ENCODE measurements at regions not wholly inside any gene's neighbourhood (a gene's known extent, or its start where the extent isn't known, plus 50 kb on each side); places are given as distances from the start of the nearest gene placed in this dataset.
A peak's percentile ranks its signal among the peaks of the same experiment; 100 is the strongest.

- Histone ChIP-seq H3K4me1 (ENCODE audit: control insufficient read depth in 2 of 3, insufficient read depth in 2 of 3, low read depth in 1 of 3, low read length in 3 of 3) (no peaks in the 10 kb centered on the region), H3K27ac (ENCODE audit: low read depth in 2 of 2, low read length in 2 of 2) (no peak overlapping the region), H3K4me3 (ENCODE audit: low read length in 3 of 3) (no peak overlapping the region), H3K36me3 (ENCODE audit: control insufficient read depth in 2 of 3, insufficient read depth in 3 of 3, low read length in 3 of 3) (no peaks in the 10 kb centered on the region), H3K9me3 (ENCODE audit: control insufficient read depth in 2 of 3, insufficient read depth in 1 of 3, low read length in 3 of 3) (no peaks in the 10 kb centered on the region), H3K27me3 (ENCODE audit: control insufficient read depth, insufficient read depth, low read length) (no peaks in the 10 kb centered on the region), H3K9ac (ENCODE audit: low read length in 3 of 3) (no peak overlapping the region)
- no peak for FAIRE-seq
- TF ChIP-seq CTCF (IDR thresholded peaks at IDR 0.05; ENCODE audit: borderline replicate concordance, extremely low read depth, insufficient read depth) = no peak
- DNase-seq = no peak
- intact Hi-C loops (cut with DNase I) = no loop called here
Measured at GRCh38 chr4:126215759-126216158, 901.0 kb downstream of the FAT4 start.

- H3K9me3 ChIP-seq (ENCODE audit: control insufficient read depth in 2 of 3, insufficient read depth in 1 of 3, low read length in 3 of 3) = no peaks in the 10 kb centered on the region
- no peak for TF ChIP-seq CTCF (IDR thresholded peaks at IDR 0.05; ENCODE audit: borderline replicate concordance, extremely low read depth, insufficient read depth)
- H3K36me3 ChIP-seq (ENCODE audit: control insufficient read depth in 2 of 3, insufficient read depth in 3 of 3, low read length in 3 of 3) = no peaks in the 10 kb centered on the region
- H3K4me1 ChIP-seq (ENCODE audit: control insufficient read depth in 2 of 3, insufficient read depth in 2 of 3, low read depth in 1 of 3, low read length in 3 of 3) = no peaks in the 10 kb centered on the region
- intact Hi-C loops (cut with DNase I) = no loop called here
- no peak overlapping the region for H3K4me3 ChIP-seq (ENCODE audit: low read length in 3 of 3)
- H3K27ac ChIP-seq (ENCODE audit: low read depth in 2 of 2, low read length in 2 of 2) = no peak overlapping the region
- no peaks in the 10 kb centered on the region for H3K27me3 ChIP-seq (ENCODE audit: control insufficient read depth, insufficient read depth, low read length)
- no peak overlapping the region for H3K9ac ChIP-seq (ENCODE audit: low read length in 3 of 3)
- FAIRE-seq (no peak), DNase-seq (no peak)
Measured at GRCh38 chr4:126216611-126217010, 901.9 kb downstream of the FAT4 start.

GRCh38 chr4:126221282-126221681 is 906.5 kb downstream of the FAT4 start:
- no peak overlapping the region for H3K4me3 ChIP-seq (ENCODE audit: low read length in 3 of 3)
- TF ChIP-seq CTCF (IDR thresholded peaks at IDR 0.05; ENCODE audit: borderline replicate concordance, extremely low read depth, insufficient read depth) = no peak
- H3K27me3 ChIP-seq (ENCODE audit: control insufficient read depth, insufficient read depth, low read length) = no peaks in the 10 kb centered on the region
- no peak overlapping the region for H3K9ac ChIP-seq (ENCODE audit: low read length in 3 of 3)
- no peaks in the 10 kb centered on the region for H3K36me3 ChIP-seq (ENCODE audit: control insufficient read depth in 2 of 3, insufficient read depth in 3 of 3, low read length in 3 of 3)
- H3K27ac ChIP-seq (ENCODE audit: low read depth in 2 of 2, low read length in 2 of 2) = no peak overlapping the region
- H3K4me1 ChIP-seq (ENCODE audit: control insufficient read depth in 2 of 3, insufficient read depth in 2 of 3, low read depth in 1 of 3, low read length in 3 of 3) = no peaks in the 10 kb centered on the region
- no peaks in the 10 kb centered on the region for H3K9me3 ChIP-seq (ENCODE audit: control insufficient read depth in 2 of 3, insufficient read depth in 1 of 3, low read length in 3 of 3)
- FAIRE-seq (no peak), DNase-seq (no peak)
- intact Hi-C loops (cut with DNase I) = no loop called here

- DNase-seq (peak in 1 of 5 donors; percentile 3), FAIRE-seq (no peak)
- Histone ChIP-seq H3K36me3 (ENCODE audit: control insufficient read depth in 2 of 3, insufficient read depth in 3 of 3, low read length in 3 of 3) (no peaks in the 10 kb centered on the region), H3K27ac (ENCODE audit: low read depth in 2 of 2, low read length in 2 of 2) (no peak overlapping the region), H3K4me1 (ENCODE audit: control insufficient read depth in 2 of 3, insufficient read depth in 2 of 3, low read depth in 1 of 3, low read length in 3 of 3) (no peaks in the 10 kb centered on the region), H3K9me3 (ENCODE audit: control insufficient read depth in 2 of 3, insufficient read depth in 1 of 3, low read length in 3 of 3) (no peaks in the 10 kb centered on the region), H3K27me3 (ENCODE audit: control insufficient read depth, insufficient read depth, low read length) (no peaks in the 10 kb centered on the region), H3K9ac (ENCODE audit: low read length in 3 of 3) (no peak overlapping the region), H3K4me3 (ENCODE audit: low read length in 3 of 3) (no peak overlapping the region)
- no peak for TF ChIP-seq CTCF (IDR thresholded peaks at IDR 0.05; ENCODE audit: borderline replicate concordance, extremely low read depth, insufficient read depth)
- intact Hi-C loops (cut with DNase I) = no loop called here
Measured at GRCh38 chr4:126221717-126222340, 907.1 kb downstream of the FAT4 start.

Data from kidney (tissue), 13 donors.